22Rv1 (cell line): ENCODE measurements at regions not wholly inside any gene's neighbourhood (a gene's known extent, or its start where the extent isn't known, plus 50 kb on each side); places are given as distances from the start of the nearest gene placed in this dataset.

Experiments
- ZFX ChIP-seq: fragments of 450-650 bp; IDR thresholded peaks from 2 replicates; pipeline ENCODE4 v1.6.1; 2017; ENCODE audit warnings: antibody characterized with exemption, borderline replicate concordance
- TF ChIP-seq, protein P1 (sequence below): fragments of 450-650 bp; IDR thresholded peaks from 2 replicates; pipeline ENCODE4 v1.5.1; 2017; ENCODE audit warnings: mild to moderate bottlenecking

DNA sequence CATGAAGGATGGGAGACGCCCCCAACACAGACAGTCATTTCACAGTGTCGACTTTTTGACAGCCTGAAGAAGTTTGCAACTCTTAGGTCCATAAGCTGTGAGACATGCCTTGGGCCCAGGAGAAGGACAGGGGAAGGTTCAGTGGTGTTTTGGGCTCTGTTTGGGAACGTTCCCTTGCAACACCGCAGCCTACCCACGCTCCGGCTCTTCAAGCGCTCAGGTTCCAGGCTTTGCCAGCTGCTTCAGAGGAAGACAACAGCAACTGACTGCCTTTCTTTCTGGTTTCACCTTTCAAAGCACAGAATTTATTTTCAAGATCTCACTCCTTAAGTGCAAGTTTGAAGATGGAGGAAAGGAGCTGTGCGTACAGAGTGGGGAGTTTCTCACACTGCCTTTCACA lies 575.8 kb upstream of the B3GAT1 start:
- TF ChIP-seq, protein P1, sequence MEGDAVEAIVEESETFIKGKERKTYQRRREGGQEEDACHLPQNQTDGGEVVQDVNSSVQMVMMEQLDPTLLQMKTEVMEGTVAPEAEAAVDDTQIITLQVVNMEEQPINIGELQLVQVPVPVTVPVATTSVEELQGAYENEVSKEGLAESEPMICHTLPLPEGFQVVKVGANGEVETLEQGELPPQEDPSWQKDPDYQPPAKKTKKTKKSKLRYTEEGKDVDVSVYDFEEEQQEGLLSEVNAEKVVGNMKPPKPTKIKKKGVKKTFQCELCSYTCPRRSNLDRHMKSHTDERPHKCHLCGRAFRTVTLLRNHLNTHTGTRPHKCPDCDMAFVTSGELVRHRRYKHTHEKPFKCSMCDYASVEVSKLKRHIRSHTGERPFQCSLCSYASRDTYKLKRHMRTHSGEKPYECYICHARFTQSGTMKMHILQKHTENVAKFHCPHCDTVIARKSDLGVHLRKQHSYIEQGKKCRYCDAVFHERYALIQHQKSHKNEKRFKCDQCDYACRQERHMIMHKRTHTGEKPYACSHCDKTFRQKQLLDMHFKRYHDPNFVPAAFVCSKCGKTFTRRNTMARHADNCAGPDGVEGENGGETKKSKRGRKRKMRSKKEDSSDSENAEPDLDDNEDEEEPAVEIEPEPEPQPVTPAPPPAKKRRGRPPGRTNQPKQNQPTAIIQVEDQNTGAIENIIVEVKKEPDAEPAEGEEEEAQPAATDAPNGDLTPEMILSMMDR = no peak
- TF ChIP-seq ZFX = no peak
